PFSK-1 (cell line): ENCODE measurements at regions not wholly inside any gene's neighbourhood (a gene's known extent, or its start where the extent isn't known, plus 50 kb on each side); places are given as distances from the start of the nearest gene placed in this dataset.

Experiments
- FOXP2 ChIP-seq: optimal IDR thresholded peaks from 2 replicates; pipeline ENCODE3; 2011; ENCODE audit warnings: borderline replicate concordance, control low read depth, inconsistent platforms; ENCODE audit not compliant: insufficient read depth; ENCODE audit errors: extremely low read length, extremely low read depth
- POLR2AphosphoS5 ChIP-seq: IDR thresholded peaks from 2 replicates; pipeline ENCODE4 v1.6.1; 2012; ENCODE audit warnings: low read depth, mild to moderate bottlenecking, control low read depth, low read length, moderate library complexity
- SIN3A ChIP-seq: IDR thresholded peaks from 2 replicates; pipeline ENCODE4 v1.6.1; 2012; ENCODE audit warnings: mild to moderate bottlenecking, low read length, moderate library complexity, borderline replicate concordance; ENCODE audit not compliant: insufficient read depth
- TAF1 ChIP-seq: IDR thresholded peaks from 2 replicates; pipeline ENCODE4 v1.6.1; 2012; ENCODE audit warnings: low read length, control low read depth, borderline replicate concordance; ENCODE audit not compliant: insufficient read depth
- TF ChIP-seq, protein P1 (sequence below), 2 experiments: IDR thresholded peaks; 2 replicates each; pipeline versions ENCODE4 v1.6.1 to v1.8.0; 2011 to 2012; ENCODE audit warnings: low read depth in 2 of 2, low read length in 2 of 2, control low read depth in 1 of 2, inconsistent platforms in 1 of 2, mild to moderate bottlenecking in 1 of 2, moderate library complexity in 1 of 2; ENCODE audit not compliant: insufficient read depth in 1 of 2

DNA sequence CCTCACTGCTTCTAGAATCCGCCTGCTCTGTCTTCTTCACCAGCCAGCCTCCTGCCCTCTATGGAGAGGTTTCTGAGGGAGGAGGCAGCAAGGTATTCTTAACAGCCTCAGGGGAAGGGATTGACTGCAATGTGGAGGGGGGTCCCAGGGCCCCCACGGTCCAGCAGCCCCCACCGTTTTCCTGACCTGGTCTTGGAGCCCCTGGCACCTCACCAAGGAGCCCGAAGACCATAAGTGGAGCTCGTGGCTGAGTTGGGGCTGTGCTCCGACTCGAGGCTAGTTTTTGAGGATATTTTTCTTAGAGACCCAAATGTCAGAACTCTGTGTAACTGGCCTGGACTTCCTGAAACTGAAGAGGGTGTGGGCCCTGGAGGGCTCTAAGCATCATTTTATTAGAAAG lies 590.0 kb downstream of the BRD1 start:
- TF ChIP-seq FOXP2 (no peak), POLR2AphosphoS5 (no peak), SIN3A (no peak)
- TF ChIP-seq, protein P1, sequence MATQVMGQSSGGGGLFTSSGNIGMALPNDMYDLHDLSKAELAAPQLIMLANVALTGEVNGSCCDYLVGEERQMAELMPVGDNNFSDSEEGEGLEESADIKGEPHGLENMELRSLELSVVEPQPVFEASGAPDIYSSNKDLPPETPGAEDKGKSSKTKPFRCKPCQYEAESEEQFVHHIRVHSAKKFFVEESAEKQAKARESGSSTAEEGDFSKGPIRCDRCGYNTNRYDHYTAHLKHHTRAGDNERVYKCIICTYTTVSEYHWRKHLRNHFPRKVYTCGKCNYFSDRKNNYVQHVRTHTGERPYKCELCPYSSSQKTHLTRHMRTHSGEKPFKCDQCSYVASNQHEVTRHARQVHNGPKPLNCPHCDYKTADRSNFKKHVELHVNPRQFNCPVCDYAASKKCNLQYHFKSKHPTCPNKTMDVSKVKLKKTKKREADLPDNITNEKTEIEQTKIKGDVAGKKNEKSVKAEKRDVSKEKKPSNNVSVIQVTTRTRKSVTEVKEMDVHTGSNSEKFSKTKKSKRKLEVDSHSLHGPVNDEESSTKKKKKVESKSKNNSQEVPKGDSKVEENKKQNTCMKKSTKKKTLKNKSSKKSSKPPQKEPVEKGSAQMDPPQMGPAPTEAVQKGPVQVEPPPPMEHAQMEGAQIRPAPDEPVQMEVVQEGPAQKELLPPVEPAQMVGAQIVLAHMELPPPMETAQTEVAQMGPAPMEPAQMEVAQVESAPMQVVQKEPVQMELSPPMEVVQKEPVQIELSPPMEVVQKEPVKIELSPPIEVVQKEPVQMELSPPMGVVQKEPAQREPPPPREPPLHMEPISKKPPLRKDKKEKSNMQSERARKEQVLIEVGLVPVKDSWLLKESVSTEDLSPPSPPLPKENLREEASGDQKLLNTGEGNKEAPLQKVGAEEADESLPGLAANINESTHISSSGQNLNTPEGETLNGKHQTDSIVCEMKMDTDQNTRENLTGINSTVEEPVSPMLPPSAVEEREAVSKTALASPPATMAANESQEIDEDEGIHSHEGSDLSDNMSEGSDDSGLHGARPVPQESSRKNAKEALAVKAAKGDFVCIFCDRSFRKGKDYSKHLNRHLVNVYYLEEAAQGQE (IDR thresholded peaks at IDR 0.05; ENCODE audit: insufficient read depth in 1 of 2, low read depth in 2 of 2, low read length in 2 of 2), result no peak

- TF ChIP-seq, protein P1 (IDR thresholded peaks at IDR 0.05; ENCODE audit: insufficient read depth in 1 of 2, low read depth in 2 of 2, low read length in 2 of 2), result no peak
- TF ChIP-seq FOXP2, result no peak
- TF ChIP-seq POLR2AphosphoS5, result no peak
- TF ChIP-seq SIN3A, result no peak
These were observed 590.4 kb downstream of the BRD1 start for GRCh38 chr22:49237279-49237678.

DNA sequence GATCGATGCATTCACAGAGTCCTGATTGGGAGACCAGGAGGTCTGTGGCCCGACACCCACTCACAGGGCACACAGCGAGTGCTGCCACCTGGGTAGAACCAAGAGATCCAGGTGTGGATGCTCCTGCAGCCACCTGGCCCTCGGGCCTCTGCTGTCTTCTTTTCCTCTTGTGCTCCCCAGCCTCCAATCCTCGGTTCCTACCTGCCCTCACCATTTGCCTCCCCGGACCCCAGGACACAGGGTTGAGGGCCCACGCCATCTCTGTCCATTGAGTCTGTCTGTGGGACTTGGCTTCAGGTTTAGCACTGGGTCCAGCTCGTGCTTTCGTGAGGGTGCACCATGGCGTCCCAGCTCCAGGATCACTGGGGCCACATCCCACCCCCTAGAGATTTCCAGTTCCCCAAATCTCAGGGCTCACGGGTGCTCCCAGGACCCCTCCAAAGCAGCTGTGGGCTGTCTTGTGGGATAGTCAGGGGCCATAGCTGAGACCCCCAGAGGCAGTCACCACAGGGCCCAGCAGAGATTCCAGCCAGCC lies 591.1 kb downstream of the BRD1 start:
- no peak for TF ChIP-seq TAF1
- TF ChIP-seq SIN3A, result no peak

DNA sequence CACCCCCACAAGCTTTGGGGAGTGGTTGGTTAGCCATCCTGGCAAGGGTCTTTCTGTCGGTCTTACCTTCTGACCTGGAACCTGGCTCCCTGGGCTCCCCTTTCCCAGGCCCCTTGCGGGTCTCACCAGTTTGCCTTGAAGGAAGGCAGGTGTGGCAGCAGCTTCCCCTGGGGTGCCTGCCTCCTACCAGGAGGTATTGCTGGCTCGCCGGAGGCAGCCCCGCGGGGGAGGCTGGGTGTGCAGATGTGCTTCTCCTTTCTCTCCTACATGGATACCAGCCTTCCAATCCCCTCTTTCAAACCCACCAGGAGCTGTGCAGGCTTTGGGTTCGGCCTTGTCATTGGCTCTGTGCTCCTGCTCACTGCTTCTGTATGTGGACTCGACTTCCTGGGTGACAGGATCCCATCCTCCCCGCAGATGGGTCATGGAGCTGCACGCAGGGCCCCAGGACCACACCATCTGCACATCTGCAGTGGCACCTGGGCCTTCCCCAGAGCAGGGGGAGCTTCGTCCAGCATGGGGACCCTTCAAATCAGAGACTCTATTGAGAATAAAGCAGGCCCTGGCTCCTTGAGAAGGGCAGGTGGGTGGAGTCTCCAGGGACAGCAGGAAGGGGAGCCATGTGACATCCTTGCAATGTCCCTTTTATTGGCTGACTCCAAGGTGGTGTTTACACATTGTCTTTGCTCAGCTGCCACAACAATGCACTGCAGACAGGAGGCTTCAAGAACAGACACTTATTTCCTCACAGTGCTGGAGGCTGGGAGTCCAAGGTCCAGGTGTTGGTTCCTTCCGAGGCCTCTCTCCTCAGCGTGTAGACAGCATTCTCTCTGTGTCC lies 592.0 kb downstream of the BRD1 start:
- TF ChIP-seq TAF1, result no peak
- TF ChIP-seq POLR2AphosphoS5, result no peak
- TF ChIP-seq, protein P1 (IDR thresholded peaks at IDR 0.05; ENCODE audit: insufficient read depth in 1 of 2, low read depth in 2 of 2, low read length in 2 of 2), result no peak
- TF ChIP-seq SIN3A, result no peak
- TF ChIP-seq FOXP2, result no peak

- TF ChIP-seq SIN3A, result no peak
- TF ChIP-seq FOXP2, result no peak
- TF ChIP-seq TAF1, result no peak
- TF ChIP-seq POLR2AphosphoS5, result no peak
- TF ChIP-seq, protein P1 (IDR thresholded peaks at IDR 0.05; ENCODE audit: insufficient read depth in 1 of 2, low read depth in 2 of 2, low read length in 2 of 2), result no peak
These were observed 593.2 kb downstream of the BRD1 start for GRCh38 chr22:49234459-49234858.
